ENCODE measurements at regions not wholly inside any gene's neighbourhood (a gene's known extent, or its start where the extent isn't known, plus 50 kb on each side); places are given as distances from the start of the nearest gene placed in this dataset.

DNA sequence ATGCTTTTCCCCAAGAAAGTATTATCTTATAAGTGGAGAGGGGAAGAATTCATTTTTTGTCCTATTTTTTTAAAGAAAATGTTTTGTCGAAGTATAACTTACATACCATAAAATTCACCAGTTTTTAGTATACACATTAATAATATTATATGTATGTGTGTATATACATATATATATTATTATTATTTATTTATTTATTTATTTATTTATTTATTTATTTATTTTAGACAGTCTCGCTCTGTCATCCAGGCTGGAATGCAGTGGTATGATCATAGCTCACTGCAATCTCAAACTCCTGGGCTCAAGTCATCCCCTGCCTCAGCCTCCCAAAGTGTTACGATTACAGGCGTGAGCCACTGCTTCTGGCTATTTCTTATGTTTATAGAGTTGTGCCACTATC lies 334.1 kb downstream of the ZNF674 start:
- TF ChIP-seq POLR2A (IDR thresholded peaks at IDR 0.05) = no peak
- TF ChIP-seq, protein P1, sequence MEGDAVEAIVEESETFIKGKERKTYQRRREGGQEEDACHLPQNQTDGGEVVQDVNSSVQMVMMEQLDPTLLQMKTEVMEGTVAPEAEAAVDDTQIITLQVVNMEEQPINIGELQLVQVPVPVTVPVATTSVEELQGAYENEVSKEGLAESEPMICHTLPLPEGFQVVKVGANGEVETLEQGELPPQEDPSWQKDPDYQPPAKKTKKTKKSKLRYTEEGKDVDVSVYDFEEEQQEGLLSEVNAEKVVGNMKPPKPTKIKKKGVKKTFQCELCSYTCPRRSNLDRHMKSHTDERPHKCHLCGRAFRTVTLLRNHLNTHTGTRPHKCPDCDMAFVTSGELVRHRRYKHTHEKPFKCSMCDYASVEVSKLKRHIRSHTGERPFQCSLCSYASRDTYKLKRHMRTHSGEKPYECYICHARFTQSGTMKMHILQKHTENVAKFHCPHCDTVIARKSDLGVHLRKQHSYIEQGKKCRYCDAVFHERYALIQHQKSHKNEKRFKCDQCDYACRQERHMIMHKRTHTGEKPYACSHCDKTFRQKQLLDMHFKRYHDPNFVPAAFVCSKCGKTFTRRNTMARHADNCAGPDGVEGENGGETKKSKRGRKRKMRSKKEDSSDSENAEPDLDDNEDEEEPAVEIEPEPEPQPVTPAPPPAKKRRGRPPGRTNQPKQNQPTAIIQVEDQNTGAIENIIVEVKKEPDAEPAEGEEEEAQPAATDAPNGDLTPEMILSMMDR (IDR thresholded peaks at IDR 0.05) = no peak

Measured in thyroid gland (tissue), 4 donors.